RWPE2 (cell line): ENCODE measurements at regions not wholly inside any gene's neighbourhood (a gene's known extent, or its start where the extent isn't known, plus 50 kb on each side); places are given as distances from the start of the nearest gene placed in this dataset.

Source experiments
- ATAC-seq: fragments of 200-7000 bp; cut with Tn5 transposase; 3 replicates; pipeline ENCODE4 v1.9.1; 2021; ENCODE audit warnings: low read depth
- DNase-seq: peaks from one replicate; pipeline ENCODE4 v3.0.0-alpha.2; 2020; ENCODE audit warnings: low spot score
- H3K27ac ChIP-seq: fragments of 450-650 bp; 2 replicates; pipeline ENCODE4 v1.5.1; 2017; ENCODE audit warnings: mild to moderate bottlenecking; ENCODE audit not compliant: poor library complexity, severe bottlenecking
- H3K27me3 ChIP-seq: fragments of 250-450 bp; sonication (Bioruptor Pico); 2 replicates; pipeline ENCODE4 v1.5.1; 2021; ENCODE audit warnings: mild to moderate bottlenecking, moderate library complexity; ENCODE audit not compliant: insufficient read depth, poor library complexity, severe bottlenecking
- H3K36me3 ChIP-seq: fragments of 250-450 bp; sonication (Bioruptor Pico); 2 replicates; pipeline ENCODE4 v1.5.1; 2020; ENCODE audit warnings: low read depth, mild to moderate bottlenecking, moderate library complexity
- H3K4me1 ChIP-seq: fragments of 250-450 bp; sonication (Bioruptor Pico); 2 replicates; pipeline ENCODE4 v1.5.1; 2021; ENCODE audit warnings: mild to moderate bottlenecking, moderate library complexity; ENCODE audit not compliant: insufficient read depth, poor library complexity, severe bottlenecking
- H3K4me3 ChIP-seq: fragments of 250-450 bp; sonication (Bioruptor Pico); 2 replicates; pipeline ENCODE4 v1.5.1; 2021; ENCODE audit warnings: mild to moderate bottlenecking, moderate library complexity; ENCODE audit not compliant: severe bottlenecking
- H3K9me3 ChIP-seq: fragments of 250-450 bp; sonication (Bioruptor Pico); 2 replicates; pipeline ENCODE4 v1.5.1; 2021; ENCODE audit warnings: mild to moderate bottlenecking, moderate library complexity; ENCODE audit not compliant: severe bottlenecking
- CTCF ChIP-seq: fragments of 450-650 bp; IDR thresholded peaks from one replicate; pipeline ENCODE4 v1.5.1; 2017; ENCODE audit warnings: mild to moderate bottlenecking, moderate library complexity; ENCODE audit not compliant: poor library complexity, severe bottlenecking

DNA sequence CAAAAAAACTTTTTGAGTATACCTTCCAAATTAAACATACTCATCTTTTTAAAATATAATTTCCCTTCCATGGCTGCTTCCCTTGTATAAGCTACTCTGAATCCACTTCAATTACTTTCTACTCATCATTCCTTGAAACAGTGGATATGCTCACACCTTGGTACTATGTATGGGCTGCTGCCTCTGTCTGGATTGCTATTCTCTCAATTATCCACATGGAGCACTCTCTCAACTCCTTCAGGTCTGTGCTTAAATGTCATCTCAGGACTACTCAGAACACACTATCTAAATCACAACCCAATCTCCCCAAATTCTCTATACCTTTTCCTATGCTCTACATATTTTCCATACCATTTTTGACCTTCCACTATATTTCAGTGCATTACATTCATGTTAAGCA lies 898.9 kb upstream of the EPHA5 start:
- ATAC-seq (no peak), DNase-seq (no peak)
- Histone ChIP-seq H3K9me3 (no peaks in the 10 kb centered on the region), H3K27ac (no peak overlapping the region), H3K4me3 (no peak overlapping the region), H3K36me3 (no peaks in the 10 kb centered on the region), H3K4me1 (peaks cover 38% of the 10 kb centered on the region), H3K27me3 (no peaks in the 10 kb centered on the region)
- TF ChIP-seq CTCF: no peak

DNA sequence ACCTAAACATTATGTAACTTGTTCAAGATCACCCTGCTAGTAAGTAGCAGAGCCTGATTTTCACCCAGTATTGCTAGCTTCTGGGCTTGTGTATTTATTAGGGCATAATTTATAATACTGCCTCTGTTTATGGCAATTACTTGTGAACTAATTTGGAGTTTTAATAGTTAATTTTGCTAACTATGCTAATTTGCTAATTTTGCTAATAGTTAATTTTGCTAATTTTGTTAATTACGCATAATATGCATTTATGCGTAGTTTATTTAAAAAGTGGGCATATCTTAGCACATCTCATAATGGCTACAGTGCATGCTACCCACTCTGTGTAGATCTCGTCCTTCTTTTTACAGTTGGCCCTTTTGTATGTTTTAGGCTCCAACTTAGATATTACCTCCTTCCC lies 898.1 kb upstream of the EPHA5 start:
- ATAC-seq (no peak), DNase-seq (no peak)
- no peaks in the 10 kb centered on the region for H3K36me3 ChIP-seq
- no peak overlapping the region for H3K4me3 ChIP-seq
- H3K9me3 ChIP-seq: no peaks in the 10 kb centered on the region
- no peaks in the 10 kb centered on the region for H3K27me3 ChIP-seq
- H3K4me1 ChIP-seq: peaks cover 30% of the 10 kb centered on the region
- no peak for TF ChIP-seq CTCF
- no peak overlapping the region for H3K27ac ChIP-seq

GRCh38 chr4:66568001-66568400 lies 897.7 kb upstream of the EPHA5 start:
- H3K27me3 ChIP-seq: no peaks in the 10 kb centered on the region
- H3K4me1 ChIP-seq: peaks cover 29% of the 10 kb centered on the region
- no peaks in the 10 kb centered on the region for H3K36me3 ChIP-seq
- no peak overlapping the region for H3K4me3 ChIP-seq
- no peaks in the 10 kb centered on the region for H3K9me3 ChIP-seq
- DNase-seq: no peak
- TF ChIP-seq CTCF: no peak
- ATAC-seq: no peak
- H3K27ac ChIP-seq: no peak overlapping the region

- peaks cover 34% of the 10 kb centered on the region for H3K4me1 ChIP-seq
- H3K27ac ChIP-seq: peak overlapping the region; percentile 26
- no peak for ATAC-seq
- H3K9me3 ChIP-seq: no peaks in the 10 kb centered on the region
- H3K4me3 ChIP-seq: no peak overlapping the region
- no peaks in the 10 kb centered on the region for H3K27me3 ChIP-seq
- DNase-seq: no peak
- no peak for TF ChIP-seq CTCF
- H3K36me3 ChIP-seq: no peaks in the 10 kb centered on the region
These were observed 897.3 kb upstream of the EPHA5 start for GRCh38 chr4:66567551-66567950.

DNA sequence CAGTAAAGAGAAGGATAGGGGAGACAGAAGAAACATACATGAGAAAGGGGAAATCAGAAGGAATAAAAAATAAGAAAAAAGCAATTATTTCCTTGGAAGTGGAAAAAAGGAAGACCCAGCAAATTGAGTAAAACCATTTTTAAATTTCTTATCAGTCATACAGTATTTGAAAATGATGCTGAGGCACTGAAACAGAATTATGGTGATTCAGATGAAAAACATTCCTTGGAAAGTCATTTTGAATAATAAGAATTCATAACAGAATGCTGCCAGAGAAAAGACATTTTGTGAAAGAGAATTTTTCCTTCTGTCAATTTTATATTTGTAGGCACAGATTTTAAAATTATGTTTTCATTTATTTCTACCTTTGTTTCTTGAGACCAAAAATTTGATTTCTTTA lies 895.5 kb upstream of the EPHA5 start:
- H3K27ac ChIP-seq: peak overlapping the region; percentile 52
- H3K9me3 ChIP-seq: no peaks in the 10 kb centered on the region
- no peak overlapping the region for H3K4me3 ChIP-seq
- H3K4me1 ChIP-seq: peaks cover 36% of the 10 kb centered on the region
- DNase-seq (no peak), ATAC-seq (no peak)
- no peaks in the 10 kb centered on the region for H3K36me3 ChIP-seq
- TF ChIP-seq CTCF: no peak
- no peaks in the 10 kb centered on the region for H3K27me3 ChIP-seq
